C4-2B (cell line): ENCODE measurements at regions not wholly inside any gene's neighbourhood (a gene's known extent, or its start where the extent isn't known, plus 50 kb on each side); places are given as distances from the start of the nearest gene placed in this dataset.
A peak's percentile ranks its signal among the peaks of the same experiment; 100 is the strongest.

Experiments
- CTCF ChIP-seq: fragments of 450-650 bp; conservative IDR thresholded peaks from 2 replicates; pipeline ENCODE4 v1.5.1; 2017; ENCODE audit warnings: mild to moderate bottlenecking
- ZFX ChIP-seq: fragments of 450-650 bp; IDR thresholded peaks from 2 replicates; pipeline ENCODE4 v1.6.1; 2017

DNA sequence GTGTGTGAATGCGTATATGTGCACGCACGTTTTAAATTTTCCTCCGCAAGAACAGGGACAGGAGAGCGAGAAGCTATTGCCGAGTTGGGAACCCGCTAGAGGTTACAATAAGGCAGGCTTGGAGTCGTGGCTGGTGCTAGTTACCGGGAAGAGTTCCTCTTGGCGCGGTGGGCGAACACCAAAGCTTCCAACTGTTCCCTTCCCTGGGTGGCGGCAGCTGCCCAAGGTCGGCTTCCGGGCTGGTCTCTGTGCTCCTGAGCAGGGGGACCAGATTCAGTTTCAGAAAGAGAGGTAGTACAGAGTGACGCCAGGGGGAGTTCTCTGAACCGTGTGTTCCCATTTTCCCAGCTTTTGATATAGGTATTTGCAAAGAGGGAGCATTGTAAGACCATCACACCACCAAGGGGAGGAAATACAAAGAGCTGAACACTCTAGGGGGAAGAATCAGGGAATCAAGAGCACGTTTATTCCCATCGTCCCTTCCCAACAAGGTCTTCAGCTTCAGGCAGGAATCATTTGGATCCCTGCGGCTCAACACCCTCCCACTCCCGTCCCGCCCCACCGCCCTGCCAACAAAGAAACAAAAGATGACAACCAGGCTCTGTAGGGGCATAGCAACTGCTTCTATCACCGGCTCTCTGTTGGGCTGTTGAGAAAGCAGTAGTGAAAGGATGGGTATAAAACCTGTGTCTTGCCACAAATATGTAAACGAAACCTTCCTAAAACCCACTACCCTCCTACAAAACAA, 113.6 kb upstream of the TEX13C start:
- TF ChIP-seq CTCF (peak; percentile 22; the same call in 1 of the 2 replicates), ZFX (no peak)
